AG10803 (cell line): ENCODE measurements at regions not wholly inside any gene's neighbourhood (a gene's known extent, or its start where the extent isn't known, plus 50 kb on each side); places are given as distances from the start of the nearest gene placed in this dataset.

Experiments
- DNase-seq: peaks from one replicate; pipeline ENCODE4 v3.0.0; 2010; ENCODE audit warnings: low read depth
- H3K4me3 ChIP-seq: 2 replicates; pipeline ENCODE4 v1.5.1; 2011; ENCODE audit warnings: mild to moderate bottlenecking, low read length, control low read depth
- CTCF ChIP-seq: conservative IDR thresholded peaks from 2 replicates; pipeline ENCODE4 v1.5.1; 2011; ENCODE audit warnings: mild to moderate bottlenecking, low read length, control low read depth, inconsistent platforms

- no peak overlapping the region for H3K4me3 ChIP-seq
- TF ChIP-seq CTCF: no peak
- DNase-seq: no peak
These were observed 162.2 kb downstream of the RASSF9 start for GRCh38 chr12:85673921-85674420.

GRCh38 chr12:85676816-85677749 is 159.1 kb downstream of the RASSF9 start:
- H3K4me3 ChIP-seq: no peak overlapping the region
- TF ChIP-seq CTCF: no peak
- no peak for DNase-seq

- no peak for TF ChIP-seq CTCF
- no peak overlapping the region for H3K4me3 ChIP-seq
- no peak for DNase-seq
These were observed 156.9 kb downstream of the RASSF9 start for GRCh38 chr12:85679296-85679695.

- no peak overlapping the region for H3K4me3 ChIP-seq
- DNase-seq: no peak
- TF ChIP-seq CTCF: no peak
These were observed 155.3 kb downstream of the RASSF9 start for GRCh38 chr12:85680881-85681280.

GRCh38 chr12:85681333-85681732 is 154.9 kb downstream of the RASSF9 start:
- no peak for TF ChIP-seq CTCF
- DNase-seq: no peak
- no peak overlapping the region for H3K4me3 ChIP-seq

- TF ChIP-seq CTCF: no peak
- no peak for DNase-seq
- H3K4me3 ChIP-seq: no peak overlapping the region
These were observed 153.2 kb downstream of the RASSF9 start for GRCh38 chr12:85683051-85683450.

GRCh38 chr12:85688837-85689236 is 147.4 kb downstream of the RASSF9 start:
- H3K4me3 ChIP-seq: no peak overlapping the region
- DNase-seq: no peak
- TF ChIP-seq CTCF: no peak
